ENCODE measurements at regions not wholly inside any gene's neighbourhood (a gene's known extent, or its start where the extent isn't known, plus 50 kb on each side); places are given as distances from the start of the nearest gene placed in this dataset.

GRCh38 chr20:55174635-55175034 is 699.2 kb downstream of the DOK5 start:
- no peak overlapping the region for H2AFZ ChIP-seq
- TF ChIP-seq EZH2 (IDR thresholded peaks at IDR 0.05; ENCODE audit: borderline replicate concordance) = no peak
- TF ChIP-seq EZH2phosphoT487 (IDR thresholded peaks at IDR 0.05; ENCODE audit: low read depth, severe bottlenecking, unreplicated experiment) = no peak
- no peak for TF ChIP-seq CTCF (IDR thresholded peaks at IDR 0.05; ENCODE audit: poor library complexity)

GRCh38 chr20:55174172-55174571 is 698.8 kb downstream of the DOK5 start:
- Histone ChIP-seq H3K4me1 (ENCODE audit: insufficient read depth) (no peaks in the 10 kb centered on the region), H3K36me3 (replicated peaks; ENCODE audit: insufficient read depth, low read depth) (no peaks in the 10 kb centered on the region), H3K9me3 (ENCODE audit: low read depth) (no peaks in the 10 kb centered on the region), H3K4me3 (no peak overlapping the region), H2AFZ (no peak overlapping the region), H4K20me1 (ENCODE audit: insufficient read depth, poor library complexity, severe bottlenecking) (no peaks in the 10 kb centered on the region), H3K79me2 (no peaks in the 10 kb centered on the region), H3K27ac (no peak overlapping the region), H3K27me3 (no peaks in the 10 kb centered on the region), H3K4me2 (no peak overlapping the region), H3K9me2 (replicated peaks; ENCODE audit: insufficient read depth) (no peaks in the 10 kb centered on the region)
- no peak for TF ChIP-seq EZH2 (IDR thresholded peaks at IDR 0.05; ENCODE audit: borderline replicate concordance)
- TF ChIP-seq EZH2phosphoT487 (IDR thresholded peaks at IDR 0.05; ENCODE audit: low read depth, severe bottlenecking, unreplicated experiment) = no peak
- no peak for TF ChIP-seq CTCF (IDR thresholded peaks at IDR 0.05; ENCODE audit: poor library complexity)
- DNase-seq (ENCODE audit: low spot score) = no peak
- WGBS (ENCODE audit: low lambda C conversion rate, missing lambda C conversion rate) = 43% methylated on average over 2 of the region's 2 CpGs

More at GRCh38 chr20:55174635-55175034, 699.2 kb downstream of the DOK5 start:
- Histone ChIP-seq H3K4me3 (no peak overlapping the region), H3K4me1 (ENCODE audit: insufficient read depth) (no peaks in the 10 kb centered on the region), H3K9me3 (ENCODE audit: low read depth) (no peaks in the 10 kb centered on the region), H4K20me1 (ENCODE audit: insufficient read depth, poor library complexity, severe bottlenecking) (no peaks in the 10 kb centered on the region), H3K27ac (no peak overlapping the region), H3K36me3 (replicated peaks; ENCODE audit: insufficient read depth, low read depth) (no peaks in the 10 kb centered on the region), H3K9me2 (replicated peaks; ENCODE audit: insufficient read depth) (no peaks in the 10 kb centered on the region), H3K27me3 (no peaks in the 10 kb centered on the region), H3K4me2 (no peak overlapping the region), H3K79me2 (no peaks in the 10 kb centered on the region)
- 96% methylated on average over 1 of the region's 1 CpG for WGBS (ENCODE audit: low lambda C conversion rate, missing lambda C conversion rate)
- DNase-seq (ENCODE audit: low spot score) = no peak

GRCh38 chr20:55173601-55174000 is 698.2 kb downstream of the DOK5 start:
- Histone ChIP-seq H3K4me1 (ENCODE audit: insufficient read depth) (no peaks in the 10 kb centered on the region), H3K27ac (no peak overlapping the region), H3K36me3 (replicated peaks; ENCODE audit: insufficient read depth, low read depth) (no peaks in the 10 kb centered on the region), H3K9me2 (replicated peaks; ENCODE audit: insufficient read depth) (no peaks in the 10 kb centered on the region), H3K9me3 (ENCODE audit: low read depth) (no peaks in the 10 kb centered on the region), H4K20me1 (ENCODE audit: insufficient read depth, poor library complexity, severe bottlenecking) (no peaks in the 10 kb centered on the region), H3K79me2 (no peaks in the 10 kb centered on the region), H2AFZ (no peak overlapping the region), H3K4me2 (no peak overlapping the region), H3K4me3 (no peak overlapping the region), H3K27me3 (no peaks in the 10 kb centered on the region)
- no peak for DNase-seq (ENCODE audit: low spot score)
- TF ChIP-seq CTCF (IDR thresholded peaks at IDR 0.05; ENCODE audit: poor library complexity) (no peak), EZH2 (IDR thresholded peaks at IDR 0.05; ENCODE audit: borderline replicate concordance) (no peak), EZH2phosphoT487 (IDR thresholded peaks at IDR 0.05; ENCODE audit: low read depth, severe bottlenecking, unreplicated experiment) (no peak)
- WGBS (ENCODE audit: low lambda C conversion rate, missing lambda C conversion rate) = 86% methylated on average over 1 of the region's 1 CpG
